ENCODE measurements at regions not wholly inside any gene's neighbourhood (a gene's known extent, or its start where the extent isn't known, plus 50 kb on each side); places are given as distances from the start of the nearest gene placed in this dataset.
"Not testable (repeated sequence)": the region's sequence is repeated elsewhere in the genome, so short reads cannot be mapped to it uniquely, and the experiment has no call there.

GRCh38 chr9:63912451-63912850, 1372.6 kb downstream of the FOXD4L5 start:
- not testable (repeated sequence) for TF ChIP-seq CTCF (IDR thresholded peaks at IDR 0.05); POLR2AphosphoS5 (IDR thresholded peaks at IDR 0.05; ENCODE audit: low read depth, low read length); TCF7L2 (IDR thresholded peaks at IDR 0.05; ENCODE audit: low read depth, low read length); SIN3A (IDR thresholded peaks at IDR 0.05; ENCODE audit: borderline replicate concordance, insufficient read depth, low read depth, low read length); REST (IDR thresholded peaks at IDR 0.05; ENCODE audit: insufficient read depth in 1 of 2, low read depth in 2 of 2, low read length in 1 of 2)
